Neural progenitor cell (in vitro differentiated cells): ENCODE measurements at regions not wholly inside any gene's neighbourhood (a gene's known extent, or its start where the extent isn't known, plus 50 kb on each side); places are given as distances from the start of the nearest gene placed in this dataset.

Experiments
- DNase-seq: peaks from one replicate; pipeline ENCODE4 v3.0.0-alpha.2; 2016; ENCODE audit warnings: low spot score
- H2AFZ ChIP-seq: fragments of 200-600 bp; sonication (generic); replicated peaks from 2 replicates; pipeline ENCODE4 v1.6.1; 2016; ENCODE audit warnings: antibody characterized with exemption
- H3F3A ChIP-seq: fragments of 200-600 bp; sonication (generic); 2 replicates; pipeline ENCODE4 v1.6.1; 2016; ENCODE audit warnings: antibody characterized with exemption, low read depth
- H3K27ac ChIP-seq: fragments of 200-600 bp; sonication (generic); 2 replicates; pipeline ENCODE4 v1.5.1; 2016; ENCODE audit warnings: mild to moderate bottlenecking
- H3K27me3 ChIP-seq: fragments of 200-600 bp; sonication (generic); 2 replicates; pipeline ENCODE4 v1.6.1; 2016; ENCODE audit warnings: mild to moderate bottlenecking, moderate library complexity
- H3K36me3 ChIP-seq: fragments of 200-600 bp; sonication (generic); 2 replicates; pipeline ENCODE4 v1.5.1; 2016
- H3K4me1 ChIP-seq: fragments of 200-600 bp; sonication (generic); 2 replicates; pipeline ENCODE4 v1.6.1; 2016; ENCODE audit warnings: mixed run types
- H3K4me2 ChIP-seq: fragments of 200-600 bp; sonication (generic); 2 replicates; pipeline ENCODE4 v1.6.1; 2016
- H3K4me3 ChIP-seq: fragments of 200-600 bp; sonication (generic); 2 replicates; pipeline ENCODE4 v1.5.1; 2016
- H3K79me2 ChIP-seq: fragments of 200-600 bp; sonication (generic); 2 replicates; pipeline ENCODE4 v1.6.1; 2016; ENCODE audit warnings: low read depth
- H3K9ac ChIP-seq: fragments of 200-600 bp; sonication (generic); 2 replicates; pipeline ENCODE4 v1.6.1; 2016
- H3K9me3 ChIP-seq: fragments of 200-600 bp; sonication (generic); 2 replicates; pipeline ENCODE4 v1.5.1; 2016; ENCODE audit warnings: low read depth
- H4K20me1 ChIP-seq: fragments of 200-600 bp; sonication (generic); 2 replicates; pipeline ENCODE4 v1.6.1; 2016; ENCODE audit warnings: low read depth
- H3K27ac Mint-ChIP-seq: 3 replicates; pipeline ENCODE4 v1.8.0; 2021; ENCODE audit warnings: mixed read lengths
- H3K27me3 Mint-ChIP-seq: 2 replicates; pipeline ENCODE4 v1.8.0; 2022; ENCODE audit warnings: low read depth, mild to moderate bottlenecking, inconsistent platforms, moderate library complexity, mixed read lengths; ENCODE audit not compliant: insufficient read depth
- H3K36me3 Mint-ChIP-seq: 3 replicates; pipeline ENCODE4 v1.8.0; 2021; ENCODE audit warnings: mixed read lengths
- H3K4me1 Mint-ChIP-seq: 3 replicates; pipeline ENCODE4 v1.8.0; 2021; ENCODE audit warnings: mixed read lengths
- H3K4me3 Mint-ChIP-seq: 3 replicates; pipeline ENCODE4 v1.8.0; 2021; ENCODE audit warnings: mild to moderate bottlenecking, moderate library complexity, mixed read lengths
- H3K9me3 Mint-ChIP-seq: 3 replicates; pipeline ENCODE4 v1.8.0; 2020; ENCODE audit warnings: mixed read lengths
- EZH2 ChIP-seq: fragments of 200-600 bp; sonication (generic); IDR thresholded peaks from 2 replicates; pipeline ENCODE4 v1.6.1; 2017; ENCODE audit warnings: antibody characterized with exemption, mild to moderate bottlenecking, moderate library complexity
- EZH2phosphoT487 ChIP-seq: fragments of 200-600 bp; sonication (generic); IDR thresholded peaks from 2 replicates; pipeline ENCODE4 v1.6.1; 2017; ENCODE audit warnings: antibody characterized with exemption
- TF ChIP-seq, protein P1 (sequence below): fragments of 200-600 bp; sonication (generic); IDR thresholded peaks from 2 replicates; pipeline ENCODE4 v1.5.1; 2017; ENCODE audit warnings: antibody characterized with exemption, mild to moderate bottlenecking

DNA sequence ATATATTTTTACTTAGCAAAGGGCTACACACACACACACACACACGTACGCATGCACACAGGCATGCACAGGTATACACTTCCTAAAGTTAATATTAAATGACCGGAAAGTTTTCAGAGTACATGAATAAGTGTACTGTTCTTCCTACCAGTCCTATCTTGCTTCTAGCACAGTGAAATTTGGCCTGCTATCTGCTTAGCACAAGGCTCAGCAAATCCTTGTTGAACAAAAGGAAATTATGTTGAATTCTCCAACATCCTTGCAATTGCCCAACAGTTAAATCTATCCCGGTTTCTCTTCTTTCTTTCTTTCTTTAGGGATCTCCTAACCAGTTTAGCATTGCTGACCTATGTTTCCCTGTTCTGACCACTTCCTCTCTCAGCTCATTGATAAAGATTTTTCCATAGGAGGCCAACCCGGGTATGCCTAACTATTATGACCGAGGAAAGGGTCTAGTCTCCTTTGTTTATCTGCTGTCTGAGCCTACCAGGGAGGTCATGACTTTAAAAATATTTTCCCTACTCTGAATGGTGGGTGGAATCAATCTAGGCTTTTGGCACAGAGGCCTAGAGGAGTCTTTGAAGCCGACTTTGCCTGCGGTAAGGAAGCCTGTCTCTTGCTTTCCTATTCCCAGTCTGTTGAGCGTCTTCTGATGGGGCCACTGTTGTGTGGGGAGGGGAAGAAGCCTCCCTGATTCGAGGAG is 400.7 kb downstream of the HRH4 start:
- H3K4me1 ChIP-seq = peaks cover 29% of the 10 kb centered on the region
- no peaks in the 10 kb centered on the region for H3K36me3 ChIP-seq
- peaks cover 41% of the 10 kb centered on the region for H3K4me1 Mint-ChIP-seq
- no peaks in the 10 kb centered on the region for H3K79me2 ChIP-seq
- H3K9ac ChIP-seq = no peak overlapping the region
- no peak overlapping the region for H3K27ac ChIP-seq
- TF ChIP-seq, protein P1, sequence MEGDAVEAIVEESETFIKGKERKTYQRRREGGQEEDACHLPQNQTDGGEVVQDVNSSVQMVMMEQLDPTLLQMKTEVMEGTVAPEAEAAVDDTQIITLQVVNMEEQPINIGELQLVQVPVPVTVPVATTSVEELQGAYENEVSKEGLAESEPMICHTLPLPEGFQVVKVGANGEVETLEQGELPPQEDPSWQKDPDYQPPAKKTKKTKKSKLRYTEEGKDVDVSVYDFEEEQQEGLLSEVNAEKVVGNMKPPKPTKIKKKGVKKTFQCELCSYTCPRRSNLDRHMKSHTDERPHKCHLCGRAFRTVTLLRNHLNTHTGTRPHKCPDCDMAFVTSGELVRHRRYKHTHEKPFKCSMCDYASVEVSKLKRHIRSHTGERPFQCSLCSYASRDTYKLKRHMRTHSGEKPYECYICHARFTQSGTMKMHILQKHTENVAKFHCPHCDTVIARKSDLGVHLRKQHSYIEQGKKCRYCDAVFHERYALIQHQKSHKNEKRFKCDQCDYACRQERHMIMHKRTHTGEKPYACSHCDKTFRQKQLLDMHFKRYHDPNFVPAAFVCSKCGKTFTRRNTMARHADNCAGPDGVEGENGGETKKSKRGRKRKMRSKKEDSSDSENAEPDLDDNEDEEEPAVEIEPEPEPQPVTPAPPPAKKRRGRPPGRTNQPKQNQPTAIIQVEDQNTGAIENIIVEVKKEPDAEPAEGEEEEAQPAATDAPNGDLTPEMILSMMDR = no peak
- H3K27me3 ChIP-seq = no peaks in the 10 kb centered on the region
- H4K20me1 ChIP-seq = no peaks in the 10 kb centered on the region
- no peaks in the 10 kb centered on the region for H3K36me3 Mint-ChIP-seq
- H3K9me3 ChIP-seq = no peaks in the 10 kb centered on the region
- no peak overlapping the region for H3K4me3 Mint-ChIP-seq
- peak overlapping the region; percentile 30 for H2AFZ ChIP-seq
- H3F3A ChIP-seq = peaks cover 27% of the 10 kb centered on the region
- H3K9me3 Mint-ChIP-seq = no peaks in the 10 kb centered on the region
- H3K4me2 ChIP-seq = peak overlapping the region; percentile 60
- peak overlapping the region; percentile 93 for H3K27ac Mint-ChIP-seq
- DNase-seq = no peak
- peaks cover 4% of the 10 kb centered on the region for H3K27me3 Mint-ChIP-seq
- H3K4me3 ChIP-seq = no peak overlapping the region

DNA sequence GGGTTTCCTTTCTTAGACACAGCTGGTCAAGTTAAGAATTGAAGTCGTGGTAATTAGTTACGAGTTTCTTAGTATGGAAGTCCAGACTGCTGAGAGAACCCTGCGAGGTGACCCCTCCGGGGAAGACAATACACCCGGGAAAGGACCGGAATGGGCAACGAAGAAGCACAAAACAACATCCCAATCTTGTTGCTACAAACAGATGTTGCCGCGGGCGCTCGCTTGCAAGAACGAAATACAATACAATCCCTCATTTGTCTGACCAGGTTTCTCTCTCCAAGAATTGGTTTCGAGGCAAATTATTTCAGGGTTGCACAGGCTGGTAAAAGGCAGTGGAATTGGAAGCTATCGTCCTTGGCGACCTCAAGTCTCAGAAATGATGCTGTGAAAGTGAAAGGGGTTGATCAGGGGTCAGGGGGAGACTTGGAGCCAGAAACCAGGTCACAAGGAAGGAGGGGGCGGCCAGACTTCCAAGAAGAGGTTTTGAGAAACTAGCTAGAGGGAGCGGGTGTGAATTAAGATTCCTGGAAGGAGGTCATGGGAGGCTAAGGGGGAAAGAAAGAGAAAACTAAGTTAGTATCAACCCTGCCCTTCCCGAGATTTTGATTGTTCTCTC is 401.9 kb downstream of the HRH4 start:
- peaks cover 44% of the 10 kb centered on the region for H3K4me1 Mint-ChIP-seq
- H3K9ac ChIP-seq = no peak overlapping the region
- H3K4me3 ChIP-seq = peak overlapping the region; percentile 23
- no peaks in the 10 kb centered on the region for H3K9me3 Mint-ChIP-seq
- DNase-seq = peak; percentile 79
- no peaks in the 10 kb centered on the region for H3K79me2 ChIP-seq
- H3K9me3 ChIP-seq = no peaks in the 10 kb centered on the region
- no peaks in the 10 kb centered on the region for H4K20me1 ChIP-seq
- peak overlapping the region; percentile 93 for H3K27ac Mint-ChIP-seq
- no peak overlapping the region for H2AFZ ChIP-seq
- TF ChIP-seq, protein P1 = no peak
- TF ChIP-seq EZH2 (no peak), EZH2phosphoT487 (no peak)
- H3K4me1 ChIP-seq = peaks cover 29% of the 10 kb centered on the region
- peak overlapping the region; percentile 76 for H3K4me3 Mint-ChIP-seq
- H3K36me3 ChIP-seq = no peaks in the 10 kb centered on the region
- peaks cover 27% of the 10 kb centered on the region for H3F3A ChIP-seq
- peak overlapping the region; percentile 70 for H3K27ac ChIP-seq
- no peaks in the 10 kb centered on the region for H3K36me3 Mint-ChIP-seq
- no peaks in the 10 kb centered on the region for H3K27me3 ChIP-seq
- H3K4me2 ChIP-seq = peak overlapping the region; percentile 60
- H3K27me3 Mint-ChIP-seq = peaks cover 6% of the 10 kb centered on the region

DNA sequence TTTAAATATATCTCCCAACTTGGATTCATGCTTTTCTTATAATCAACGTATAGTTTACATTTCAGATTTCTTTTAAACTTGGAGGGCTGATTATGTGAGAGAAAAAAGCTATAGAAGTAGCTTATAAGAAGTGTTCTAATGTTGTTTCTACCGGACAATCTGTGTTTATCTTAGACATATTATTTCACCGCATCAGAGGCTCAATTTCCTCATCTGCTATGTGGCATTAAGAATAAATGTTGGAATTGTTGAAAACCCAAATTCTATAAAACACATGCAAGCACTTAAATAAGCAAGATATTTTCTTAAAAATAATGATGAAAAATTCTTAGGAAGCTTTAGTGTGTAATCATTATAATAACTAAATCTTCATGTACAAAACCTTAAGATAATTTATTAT is 407.9 kb downstream of the HRH4 start:
- peaks cover 1% of the 10 kb centered on the region for H3F3A ChIP-seq
- no peaks in the 10 kb centered on the region for H4K20me1 ChIP-seq
- H3K27me3 Mint-ChIP-seq = peaks cover 8% of the 10 kb centered on the region
- no peak overlapping the region for H3K4me3 ChIP-seq
- no peak overlapping the region for H3K4me3 Mint-ChIP-seq
- H3K36me3 ChIP-seq = no peaks in the 10 kb centered on the region
- peaks cover 19% of the 10 kb centered on the region for H3K4me1 ChIP-seq
- no peaks in the 10 kb centered on the region for H3K79me2 ChIP-seq
- DNase-seq = no peak
- no peak overlapping the region for H3K9ac ChIP-seq
- H3K36me3 Mint-ChIP-seq = no peaks in the 10 kb centered on the region
- H3K27ac ChIP-seq = no peak overlapping the region
- peaks cover 47% of the 10 kb centered on the region for H3K4me1 Mint-ChIP-seq
- H2AFZ ChIP-seq = no peak overlapping the region
- H3K9me3 Mint-ChIP-seq = no peaks in the 10 kb centered on the region
- H3K27ac Mint-ChIP-seq = no peak overlapping the region
- H3K27me3 ChIP-seq = no peaks in the 10 kb centered on the region
- no peak overlapping the region for H3K4me2 ChIP-seq
- H3K9me3 ChIP-seq = no peaks in the 10 kb centered on the region
- TF ChIP-seq EZH2phosphoT487 (no peak), EZH2 (no peak)
- TF ChIP-seq, protein P1 = no peak
